HCT116 (cell line): ENCODE measurements at regions not wholly inside any gene's neighbourhood (a gene's known extent, or its start where the extent isn't known, plus 50 kb on each side); places are given as distances from the start of the nearest gene placed in this dataset.

ENCODE experiments used
- ATAC-seq: fragments of 200-7000 bp; cut with Tn5 transposase; 2 replicates; pipeline ENCODE4 v1.9.1; 2020; ENCODE audit warnings: mild to moderate bottlenecking, moderate library complexity
- BruUV-seq: library from RNA; stranded (reverse); fragments of 400-500 nt; replicated peaks from 2 replicates; lab custom pipeline; 2021; lab: Mats Ljungman, UMichigan
- CTCF ChIA-PET: fragments of 300-600 bp; sonication (Branson Sonifier 250); formaldehyde crosslinking; loops from one replicate; lab custom pipeline; 2021; ENCODE audit warnings: antibody characterized with exemption; lab: Charles Lee
- POLR2A ChIA-PET: fragments of 300-600, 350-600 bp; sonication (Branson Sonifier 250); formaldehyde crosslinking; loops from one replicate; lab custom pipeline; 2021; ENCODE audit warnings: antibody characterized with exemption; lab: Charles Lee
- RAD21 ChIA-PET, 2 experiments: fragments of 300-600 bp; sonication (Branson Sonifier 250); formaldehyde crosslinking; loops; one replicate each; lab custom pipeline; 2023; ENCODE audit warnings: low total read pairs in 2 of 2; ENCODE audit not compliant: uncharacterized antibody in 2 of 2, unreplicated experiment in 2 of 2, low non-redundant PET in 1 of 2; lab: Charles Lee
- DNase-seq: peaks from one replicate; pipeline ENCODE4 v3.0.0-alpha.2; 2010; ENCODE audit warnings: low read depth, low spot score
- H2AFZ ChIP-seq: fragments of 200-600 bp; shearing (Covaris generic), sonication (generic); 2 replicates; pipeline ENCODE4 v1.6.1; 2017; ENCODE audit warnings: low read depth, mixed run types, mixed read lengths, antibody characterized with exemption, low read length; ENCODE audit not compliant: poor library complexity, severe bottlenecking
- H3K27ac ChIP-seq: 2 replicates; pipeline ENCODE4 v1.5.1; 2012; ENCODE audit warnings: low read depth, low read length
- H3K27me3 ChIP-seq: fragments of 200-600 bp; sonication (generic); 2 replicates; pipeline ENCODE4 v1.6.1; 2016; ENCODE audit warnings: mixed run types, low read length, mixed read lengths; ENCODE audit not compliant: insufficient read depth
- H3K36me3 ChIP-seq, 2 experiments: fragments of 200-500 bp in 1 of 2; fragments of 200-600 bp in 1 of 2; sonication (Bioruptor generic) in 1 of 2; sonication (generic) in 1 of 2; 2 replicates each; pipeline versions ENCODE4 v1.5.1 to v1.6.1; 2014 to 2016; ENCODE audit warnings: low read length in 2 of 2, inconsistent platforms in 1 of 2, mixed read lengths in 1 of 2, mixed run types in 1 of 2; ENCODE audit not compliant: insufficient read depth in 2 of 2, control insufficient read depth in 1 of 2
- H3K4me1 ChIP-seq, 2 experiments: fragments of 200-600 bp in 1 of 2; sonication (generic) in 1 of 2; 2 replicates each; pipeline versions ENCODE4 v1.5.1 to v1.6.1; 2012 to 2017; ENCODE audit warnings: low read length in 2 of 2, inconsistent platforms in 1 of 2, mild to moderate bottlenecking in 1 of 2, mixed read lengths in 1 of 2, mixed run types in 1 of 2, moderate library complexity in 1 of 2; ENCODE audit not compliant: insufficient read depth in 2 of 2, control insufficient read depth in 1 of 2
- H3K4me2 ChIP-seq: fragments of 200-600 bp; sonication (generic); 2 replicates; pipeline ENCODE4 v1.6.1; 2017; ENCODE audit warnings: mixed run types, low read length, mixed read lengths
- H3K4me3 ChIP-seq, 2 experiments: fragments of 200-600 bp in 1 of 2; sonication (generic) in 1 of 2; replicated peaks in 1 of 2; 2 replicates each; pipeline ENCODE4 v1.5.1; 2011 to 2016; ENCODE audit warnings: low read length in 2 of 2, control low read depth in 1 of 2, low read depth in 1 of 2, mild to moderate bottlenecking in 1 of 2, mixed read lengths in 1 of 2, mixed run types in 1 of 2
- H3K79me2 ChIP-seq: fragments of 200-600 bp; sonication (generic); 2 replicates; pipeline ENCODE4 v1.6.1; 2017; ENCODE audit warnings: mild to moderate bottlenecking, mixed run types, low read length, moderate library complexity, mixed read lengths; ENCODE audit not compliant: insufficient read depth
- H3K9ac ChIP-seq: fragments of 200-600 bp; sonication (generic); 2 replicates; pipeline ENCODE4 v1.6.1; 2016; ENCODE audit warnings: low read length, mixed read lengths
- H3K9me2 ChIP-seq: fragments of 200-600 bp; sonication (generic), shearing (Covaris generic); 2 replicates; pipeline ENCODE4 v1.6.1; 2017; ENCODE audit warnings: mixed run types, mild to moderate bottlenecking, moderate library complexity; ENCODE audit not compliant: insufficient read depth
- H3K9me3 ChIP-seq, 2 experiments: fragments of 200-500 bp in 1 of 2; fragments of 200-600 bp in 1 of 2; sonication (Bioruptor generic) in 1 of 2; sonication (generic) in 1 of 2; 2 replicates each; pipeline ENCODE4 v1.6.1; 2014 to 2017; ENCODE audit warnings: low read length in 2 of 2, mixed read lengths in 2 of 2, inconsistent platforms in 1 of 2, low read depth in 1 of 2, mild to moderate bottlenecking in 1 of 2, mixed run types in 1 of 2, moderate library complexity in 1 of 2; ENCODE audit not compliant: control insufficient read depth in 1 of 2, insufficient read depth in 1 of 2
- H4K20me1 ChIP-seq: fragments of 200-600 bp; sonication (generic), shearing (Covaris generic); 2 replicates; pipeline ENCODE4 v1.6.1; 2017; ENCODE audit warnings: mixed run types, mild to moderate bottlenecking, moderate library complexity; ENCODE audit not compliant: insufficient read depth
- ATF3 ChIP-seq: IDR thresholded peaks from 2 replicates; pipeline ENCODE4 v1.6.1; 2012
- EGR1 ChIP-seq: IDR thresholded peaks from 2 replicates; pipeline ENCODE4 v1.6.1; 2012; ENCODE audit warnings: low read depth
- EZH2phosphoT487 ChIP-seq: fragments of 200-600 bp; IDR thresholded peaks from 2 replicates; pipeline ENCODE4 v1.6.1; 2018; ENCODE audit warnings: antibody characterized with exemption, borderline replicate concordance
- POLR2A ChIP-seq: IDR thresholded peaks from 2 replicates; pipeline ENCODE4 v1.7.0; 2011; ENCODE audit warnings: borderline replicate concordance; ENCODE audit not compliant: insufficient read depth, insufficient read length; ENCODE audit errors: extremely low read depth
- POLR2AphosphoS5 ChIP-seq: IDR thresholded peaks from 2 replicates; pipeline ENCODE4 v1.6.1; 2011; ENCODE audit warnings: mild to moderate bottlenecking, low read depth, low read length, moderate library complexity
- SP1 ChIP-seq: IDR thresholded peaks from 2 replicates; pipeline ENCODE4 v1.6.1; 2012; ENCODE audit warnings: low read depth
- SRF ChIP-seq: IDR thresholded peaks from 2 replicates; pipeline ENCODE4 v1.6.1; 2012; ENCODE audit warnings: low read depth
- intact Hi-C: fragments of 100-400 bp; cut with micrococcal nuclease; formaldehyde crosslinking; loops from 2 replicates; pipeline ENCODE4 v1.10.0; 2022
- TF ChIP-seq, protein P1 (sequence below), 3 experiments: fragments of 200-600 bp in 1 of 3; sonication (generic) in 1 of 3; IDR thresholded peaks in 2 of 3; conservative IDR thresholded peaks in 1 of 3; 2 replicates each; pipeline ENCODE4 v1.5.1; 2012 to 2017; ENCODE audit warnings: low read depth in 2 of 3, low read length in 2 of 3, antibody characterized with exemption in 1 of 3, borderline replicate concordance in 1 of 3, control low read depth in 1 of 3, mild to moderate bottlenecking in 1 of 3, mixed read lengths in 1 of 3, mixed run types in 1 of 3, moderate library complexity in 1 of 3; ENCODE audit not compliant: insufficient read depth in 1 of 3
- TF ChIP-seq, protein P2 (sequence below): IDR thresholded peaks from 2 replicates; pipeline ENCODE4 v1.6.1; 2012; ENCODE audit warnings: low read depth

- no TSS peak for BruUV-seq
- CTCF ChIA-PET, result no interaction called here
Observed at GRCh38 chr3:154926721-154927120, 153.4 kb upstream of the MME start.

DNA sequence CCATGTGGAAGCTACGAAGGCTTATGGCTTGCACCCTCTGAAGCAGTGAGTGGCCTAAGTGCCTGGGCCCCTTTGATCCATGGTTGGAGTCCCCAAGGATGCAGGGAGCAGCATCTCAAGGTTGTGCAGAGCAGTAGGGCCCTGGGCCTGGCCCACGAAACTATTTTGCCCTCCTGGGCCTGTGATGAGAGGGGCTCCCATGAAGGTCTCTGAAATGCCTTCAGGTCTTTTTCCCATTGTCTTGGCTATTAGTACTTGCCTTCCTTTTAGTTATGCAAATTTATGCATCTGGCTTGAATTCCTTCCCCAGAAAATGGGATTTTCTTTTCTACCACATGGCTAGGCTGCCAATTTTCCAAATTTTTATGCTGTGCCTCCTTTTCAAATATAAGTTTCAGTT, 158.8 kb upstream of the MME start:
- Histone ChIP-seq H3K9me3 (no peaks in the 10 kb centered on the region), H3K27ac (no peak overlapping the region), H3K9ac (no peak overlapping the region), H3K4me1 (no peaks in the 10 kb centered on the region), H3K9me2 (no peaks in the 10 kb centered on the region), H3K27me3 (no peaks in the 10 kb centered on the region), H4K20me1 (no peaks in the 10 kb centered on the region), H2AFZ (no peak overlapping the region), H3K36me3 (no peaks in the 10 kb centered on the region), H3K79me2 (no peaks in the 10 kb centered on the region), H3K4me3 (no peak overlapping the region), H3K4me2 (no peak overlapping the region)
- BruUV-seq, result no TSS peak
- intact Hi-C loops, result no loop called here
- CTCF ChIA-PET, result no interaction called here
- POLR2A ChIA-PET, result no interaction called here
- RAD21 ChIA-PET, result no interaction called here
- ATAC-seq (no peak), DNase-seq (no peak)
- TF ChIP-seq, protein P1, sequence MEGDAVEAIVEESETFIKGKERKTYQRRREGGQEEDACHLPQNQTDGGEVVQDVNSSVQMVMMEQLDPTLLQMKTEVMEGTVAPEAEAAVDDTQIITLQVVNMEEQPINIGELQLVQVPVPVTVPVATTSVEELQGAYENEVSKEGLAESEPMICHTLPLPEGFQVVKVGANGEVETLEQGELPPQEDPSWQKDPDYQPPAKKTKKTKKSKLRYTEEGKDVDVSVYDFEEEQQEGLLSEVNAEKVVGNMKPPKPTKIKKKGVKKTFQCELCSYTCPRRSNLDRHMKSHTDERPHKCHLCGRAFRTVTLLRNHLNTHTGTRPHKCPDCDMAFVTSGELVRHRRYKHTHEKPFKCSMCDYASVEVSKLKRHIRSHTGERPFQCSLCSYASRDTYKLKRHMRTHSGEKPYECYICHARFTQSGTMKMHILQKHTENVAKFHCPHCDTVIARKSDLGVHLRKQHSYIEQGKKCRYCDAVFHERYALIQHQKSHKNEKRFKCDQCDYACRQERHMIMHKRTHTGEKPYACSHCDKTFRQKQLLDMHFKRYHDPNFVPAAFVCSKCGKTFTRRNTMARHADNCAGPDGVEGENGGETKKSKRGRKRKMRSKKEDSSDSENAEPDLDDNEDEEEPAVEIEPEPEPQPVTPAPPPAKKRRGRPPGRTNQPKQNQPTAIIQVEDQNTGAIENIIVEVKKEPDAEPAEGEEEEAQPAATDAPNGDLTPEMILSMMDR (IDR thresholded peaks at IDR 0.05 in 2 of 3, conservative IDR thresholded peaks at IDR 0.05 in 1 of 3; ENCODE audit: borderline replicate concordance in 1 of 3, insufficient read depth in 1 of 3, low read depth in 2 of 3, low read length in 2 of 3), result no peak
- TF ChIP-seq POLR2A (no peak), POLR2AphosphoS5 (no peak), SP1 (no peak), ATF3 (no peak)
- TF ChIP-seq, protein P2, sequence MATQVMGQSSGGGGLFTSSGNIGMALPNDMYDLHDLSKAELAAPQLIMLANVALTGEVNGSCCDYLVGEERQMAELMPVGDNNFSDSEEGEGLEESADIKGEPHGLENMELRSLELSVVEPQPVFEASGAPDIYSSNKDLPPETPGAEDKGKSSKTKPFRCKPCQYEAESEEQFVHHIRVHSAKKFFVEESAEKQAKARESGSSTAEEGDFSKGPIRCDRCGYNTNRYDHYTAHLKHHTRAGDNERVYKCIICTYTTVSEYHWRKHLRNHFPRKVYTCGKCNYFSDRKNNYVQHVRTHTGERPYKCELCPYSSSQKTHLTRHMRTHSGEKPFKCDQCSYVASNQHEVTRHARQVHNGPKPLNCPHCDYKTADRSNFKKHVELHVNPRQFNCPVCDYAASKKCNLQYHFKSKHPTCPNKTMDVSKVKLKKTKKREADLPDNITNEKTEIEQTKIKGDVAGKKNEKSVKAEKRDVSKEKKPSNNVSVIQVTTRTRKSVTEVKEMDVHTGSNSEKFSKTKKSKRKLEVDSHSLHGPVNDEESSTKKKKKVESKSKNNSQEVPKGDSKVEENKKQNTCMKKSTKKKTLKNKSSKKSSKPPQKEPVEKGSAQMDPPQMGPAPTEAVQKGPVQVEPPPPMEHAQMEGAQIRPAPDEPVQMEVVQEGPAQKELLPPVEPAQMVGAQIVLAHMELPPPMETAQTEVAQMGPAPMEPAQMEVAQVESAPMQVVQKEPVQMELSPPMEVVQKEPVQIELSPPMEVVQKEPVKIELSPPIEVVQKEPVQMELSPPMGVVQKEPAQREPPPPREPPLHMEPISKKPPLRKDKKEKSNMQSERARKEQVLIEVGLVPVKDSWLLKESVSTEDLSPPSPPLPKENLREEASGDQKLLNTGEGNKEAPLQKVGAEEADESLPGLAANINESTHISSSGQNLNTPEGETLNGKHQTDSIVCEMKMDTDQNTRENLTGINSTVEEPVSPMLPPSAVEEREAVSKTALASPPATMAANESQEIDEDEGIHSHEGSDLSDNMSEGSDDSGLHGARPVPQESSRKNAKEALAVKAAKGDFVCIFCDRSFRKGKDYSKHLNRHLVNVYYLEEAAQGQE, result no peak

More at GRCh38 chr3:154926721-154927120, 153.4 kb upstream of the MME start:
- TF ChIP-seq EGR1 (no peak), SRF (no peak), EZH2phosphoT487 (no peak)
- TF ChIP-seq, protein P2, result no peak
- Histone ChIP-seq H4K20me1 (no peaks in the 10 kb centered on the region), H3K79me2 (no peaks in the 10 kb centered on the region), H3K9me3 (no peaks in the 10 kb centered on the region), H3K9me2 (no peaks in the 10 kb centered on the region), H3K4me2 (no peak overlapping the region), H3K36me3 (no peaks in the 10 kb centered on the region), H3K9ac (no peak overlapping the region), H3K4me1 (no peaks in the 10 kb centered on the region), H3K27ac (no peak overlapping the region), H3K27me3 (no peaks in the 10 kb centered on the region), H3K4me3 (no peak overlapping the region), H2AFZ (no peak overlapping the region)
- POLR2A ChIA-PET, result no interaction called here
- intact Hi-C loops, result no loop called here
- no peak for DNase-seq
- RAD21 ChIA-PET, result no interaction called here
- no peak for ATAC-seq
